HEK293T (cell line): ENCODE measurements at regions not wholly inside any gene's neighbourhood (a gene's known extent, or its start where the extent isn't known, plus 50 kb on each side); places are given as distances from the start of the nearest gene placed in this dataset.

Experiments used
- CTCF ChIA-PET: fragments of 350-600 bp; formaldehyde crosslinking; extraction: SDS; loops from one replicate; lab custom pipeline; 2021; ENCODE audit warnings: antibody characterized with exemption, inconsistent platforms; lab: Yijun Ruan, JAX
- POLR2A ChIA-PET: fragments of 350-600 bp; formaldehyde crosslinking; extraction: SDS; loops from one replicate; lab custom pipeline; 2020; ENCODE audit warnings: antibody characterized with exemption, inconsistent platforms; lab: Yijun Ruan, JAX
- DNase-seq: peaks from one replicate; pipeline ENCODE4 v3.0.0; 2012; ENCODE audit warnings: mixed read lengths; ENCODE audit errors: extremely low spot score
- ARNT ChIP-seq: fragments of 450-650 bp; IDR thresholded peaks from 2 replicates; pipeline ENCODE4 v1.6.1; 2017; ENCODE audit warnings: mild to moderate bottlenecking
- BHLHE40 ChIP-seq: fragments of 450-650 bp; IDR thresholded peaks from 2 replicates; pipeline ENCODE4 v1.6.1; 2016; ENCODE audit warnings: mild to moderate bottlenecking, moderate library complexity, borderline replicate concordance
- CTBP1 ChIP-seq: fragments of 450-650 bp; IDR thresholded peaks from 2 replicates; pipeline ENCODE4 v1.6.1; 2016; ENCODE audit warnings: borderline replicate concordance
- ELF4 ChIP-seq: fragments of 450-650 bp; IDR thresholded peaks from 2 replicates; pipeline ENCODE4 v1.6.1; 2017; ENCODE audit warnings: antibody characterized with exemption
- FOXA1 ChIP-seq: fragments of 450-650 bp; IDR thresholded peaks from 2 replicates; pipeline ENCODE4 v1.6.1; 2016; ENCODE audit warnings: mild to moderate bottlenecking
- FOXK2 ChIP-seq: fragments of 450-650 bp; IDR thresholded peaks from 2 replicates; pipeline ENCODE4 v1.6.1; 2016; ENCODE audit warnings: mild to moderate bottlenecking
- FOXM1 ChIP-seq: fragments of 450-650 bp; IDR thresholded peaks from 2 replicates; pipeline ENCODE4 v1.6.1; 2017; ENCODE audit warnings: mild to moderate bottlenecking, borderline replicate concordance
- HDGF ChIP-seq: fragments of 450-650 bp; IDR thresholded peaks from 2 replicates; pipeline ENCODE4 v1.6.1; 2017; ENCODE audit warnings: antibody characterized with exemption, borderline replicate concordance
- L3MBTL2 ChIP-seq: fragments of 450-650 bp; conservative IDR thresholded peaks from 2 replicates; pipeline ENCODE4 v1.6.1; 2016; ENCODE audit warnings: mild to moderate bottlenecking
- LEF1 ChIP-seq: fragments of 450-650 bp; IDR thresholded peaks from 2 replicates; pipeline ENCODE4 v1.6.1; 2017; ENCODE audit warnings: mild to moderate bottlenecking, borderline replicate concordance
- NFRKB ChIP-seq: fragments of 450-650 bp; IDR thresholded peaks from 2 replicates; pipeline ENCODE4 v1.6.1; 2016; ENCODE audit warnings: mild to moderate bottlenecking, moderate library complexity
- SP1 ChIP-seq: fragments of 450-650 bp; IDR thresholded peaks from 2 replicates; pipeline ENCODE4 v1.6.1; 2017
- SUZ12 ChIP-seq: fragments of 450-650 bp; IDR thresholded peaks from 2 replicates; pipeline ENCODE4 v1.6.1; 2016; ENCODE audit warnings: mild to moderate bottlenecking
- TARDBP ChIP-seq: fragments of 450-650 bp; IDR thresholded peaks from 2 replicates; pipeline ENCODE4 v1.6.1; 2016
- ZNF384 ChIP-seq: fragments of 450-650 bp; IDR thresholded peaks from 2 replicates; pipeline ENCODE4 v1.6.1; 2016
- TF ChIP-seq, protein P1 (sequence below): fragments of 450-650 bp; IDR thresholded peaks from 2 replicates; pipeline ENCODE4 v1.6.1; 2016

- POLR2A ChIA-PET, result no interaction called here
- TF ChIP-seq FOXA1 (no peak), SP1 (no peak), BHLHE40 (no peak), SUZ12 (no peak), FOXM1 (no peak), NFRKB (no peak), LEF1 (no peak), TARDBP (no peak), FOXK2 (no peak)
- TF ChIP-seq, protein P1, sequence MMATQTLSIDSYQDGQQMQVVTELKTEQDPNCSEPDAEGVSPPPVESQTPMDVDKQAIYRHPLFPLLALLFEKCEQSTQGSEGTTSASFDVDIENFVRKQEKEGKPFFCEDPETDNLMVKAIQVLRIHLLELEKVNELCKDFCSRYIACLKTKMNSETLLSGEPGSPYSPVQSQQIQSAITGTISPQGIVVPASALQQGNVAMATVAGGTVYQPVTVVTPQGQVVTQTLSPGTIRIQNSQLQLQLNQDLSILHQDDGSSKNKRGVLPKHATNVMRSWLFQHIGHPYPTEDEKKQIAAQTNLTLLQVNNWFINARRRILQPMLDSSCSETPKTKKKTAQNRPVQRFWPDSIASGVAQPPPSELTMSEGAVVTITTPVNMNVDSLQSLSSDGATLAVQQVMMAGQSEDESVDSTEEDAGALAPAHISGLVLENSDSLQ, result no peak
- DNase-seq, result no peak
- CTCF ChIA-PET, result no interaction called here
These were observed 562.8 kb upstream of the BTBD3 start for GRCh38 chr20:11354846-11355245.

DNA sequence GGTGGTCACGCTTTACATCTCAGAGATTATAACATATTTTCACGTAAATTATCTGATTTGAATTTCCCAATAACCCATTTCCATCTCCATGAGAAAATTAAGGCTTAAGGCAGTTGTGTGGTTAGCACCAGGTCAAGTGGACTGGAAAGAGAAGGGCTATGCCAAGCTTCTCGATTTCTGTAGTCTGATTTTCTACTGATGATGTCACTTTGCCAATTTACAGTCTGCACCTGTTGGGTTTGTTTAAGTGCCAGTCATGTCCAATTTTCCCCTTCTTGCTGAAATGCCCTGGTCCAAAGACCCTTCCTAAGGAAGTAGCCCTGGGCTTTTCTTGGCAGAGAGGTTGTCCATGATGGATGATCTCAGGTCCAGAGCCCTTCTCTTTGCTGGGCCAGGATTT, 562.3 kb upstream of the BTBD3 start:
- TF ChIP-seq, protein P1, result no peak
- TF ChIP-seq FOXA1, result no peak
- no peak for TF ChIP-seq FOXM1
- no peak for TF ChIP-seq TARDBP
- TF ChIP-seq NFRKB, result no peak
- no peak for TF ChIP-seq SP1
- TF ChIP-seq L3MBTL2, result no peak
- TF ChIP-seq ARNT, result no peak
- no peak for DNase-seq
- CTCF ChIA-PET, result interaction anchor here (0.7 kb wide), 1 partner anchor 1453 kb away, joined by 3 read pairs; no protein-coding TSS in a partner anchor
- POLR2A ChIA-PET, result no interaction called here

DNA sequence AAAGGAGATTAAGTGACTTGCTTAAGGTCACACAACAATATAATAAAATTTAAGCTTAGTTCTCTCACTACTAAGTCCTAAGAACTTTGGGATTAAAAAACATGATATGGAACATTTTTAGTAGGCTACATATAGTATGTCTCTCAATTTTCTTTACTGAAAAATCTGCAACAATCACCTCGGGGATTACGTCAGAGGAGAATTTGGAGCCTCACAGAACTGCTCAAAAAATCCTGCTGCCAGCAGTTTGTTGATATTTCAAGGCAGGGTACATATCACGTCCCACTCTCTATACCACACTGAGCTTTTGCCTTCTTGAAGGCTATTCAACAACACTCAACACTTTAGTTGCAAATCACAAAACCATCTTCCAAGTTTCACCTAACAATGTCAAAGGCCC, 561.6 kb upstream of the BTBD3 start:
- ChIA-PET CTCF (interaction anchor here (0.7 kb wide), 1 partner anchor 1452 kb away, joined by 3 read pairs; no protein-coding TSS in a partner anchor), POLR2A (no interaction called here)

DNA sequence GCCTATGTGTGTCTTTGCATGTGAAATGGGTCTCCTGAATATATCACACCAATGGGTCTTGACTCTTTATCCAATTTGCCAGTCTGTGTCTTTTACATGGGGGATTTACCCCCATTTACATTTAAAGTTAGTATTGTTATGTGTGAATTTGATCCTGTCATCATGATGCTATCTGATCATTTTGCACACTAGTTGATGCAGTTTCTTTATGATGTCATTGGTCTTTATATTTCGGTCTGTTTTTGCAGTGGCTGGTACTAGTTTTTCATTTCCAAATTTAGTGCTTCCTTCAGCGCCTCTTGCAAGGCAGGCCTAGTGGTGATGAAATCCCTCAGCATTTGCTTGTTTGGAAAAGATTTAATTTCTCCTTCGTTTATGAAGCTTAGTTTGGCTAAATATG, 555.2 kb upstream of the BTBD3 start:
- no peak for TF ChIP-seq SP1
- no peak for TF ChIP-seq HDGF
- TF ChIP-seq L3MBTL2, result no peak
- ChIA-PET CTCF (no interaction called here), POLR2A (no interaction called here)
- no peak for DNase-seq

More for the DNA sequence above, 561.6 kb upstream of the BTBD3 start:
- no peak for TF ChIP-seq ARNT
- TF ChIP-seq CTBP1, result no peak
- no peak for TF ChIP-seq FOXM1
- no peak for TF ChIP-seq HDGF
- TF ChIP-seq LEF1, result no peak
- no peak for TF ChIP-seq TARDBP
- TF ChIP-seq, protein P1, result no peak
- no peak for TF ChIP-seq L3MBTL2
- no peak for TF ChIP-seq SUZ12
- no peak for TF ChIP-seq BHLHE40
- no peak for TF ChIP-seq ZNF384
- no peak for DNase-seq

DNA sequence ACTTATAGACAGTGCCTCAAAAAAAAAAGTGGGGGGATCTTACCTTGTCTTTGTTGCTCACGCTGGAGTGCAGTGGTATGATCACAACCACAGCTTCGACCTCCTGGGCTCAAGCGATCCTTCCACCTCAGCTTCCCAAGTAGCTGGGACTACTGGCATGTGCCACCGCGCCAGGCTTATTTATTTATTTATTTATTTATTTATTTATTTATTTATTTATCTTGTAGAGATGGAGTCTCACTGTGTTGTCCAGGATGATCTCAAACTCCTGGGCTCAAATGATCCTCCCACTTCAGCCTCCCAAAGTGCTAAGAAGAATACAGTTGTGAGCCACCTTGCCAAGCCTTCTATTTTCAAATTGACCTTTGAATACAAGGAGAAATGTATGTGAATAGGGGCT, 553.0 kb upstream of the BTBD3 start:
- CTCF ChIA-PET, result no interaction called here
- no peak for DNase-seq
- TF ChIP-seq FOXK2 (no peak), LEF1 (no peak), ARNT (no peak), ELF4 (no peak), HDGF (no peak), FOXA1 (no peak), NFRKB (no peak), SUZ12 (no peak), ZNF384 (no peak), SP1 (no peak), TARDBP (no peak), BHLHE40 (no peak), L3MBTL2 (no peak), FOXM1 (no peak), CTBP1 (no peak)
- TF ChIP-seq, protein P1, result no peak

DNA sequence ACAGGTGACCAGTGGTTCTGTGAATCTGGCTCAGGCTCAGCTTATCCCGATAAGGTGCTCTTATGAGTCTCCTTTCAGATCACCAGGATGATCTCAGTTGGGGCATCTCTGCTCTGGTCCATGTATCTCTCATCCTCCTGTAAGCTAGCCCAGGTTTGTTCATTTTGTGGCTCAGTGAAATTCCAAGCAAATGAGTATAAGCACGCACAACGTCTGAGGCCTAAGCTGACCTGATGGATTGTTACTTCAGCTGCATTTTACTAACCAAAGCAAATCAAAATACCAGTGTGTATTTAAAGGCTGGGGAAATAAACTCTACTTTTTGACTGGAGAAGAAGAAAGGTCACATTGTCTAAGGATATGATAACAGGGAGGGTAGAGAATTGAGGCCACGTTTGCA, 551.0 kb upstream of the BTBD3 start:
- POLR2A ChIA-PET, result no interaction called here
- CTCF ChIA-PET, result no interaction called here
- no peak for TF ChIP-seq TARDBP
- no peak for TF ChIP-seq ELF4
- TF ChIP-seq, protein P1, result no peak
- no peak for TF ChIP-seq CTBP1
- TF ChIP-seq ARNT, result no peak
- TF ChIP-seq FOXA1, result no peak
- TF ChIP-seq FOXK2, result no peak
- TF ChIP-seq HDGF, result no peak
- no peak for TF ChIP-seq FOXM1
- no peak for TF ChIP-seq SUZ12
- DNase-seq, result no peak

More for the DNA sequence above, 553.0 kb upstream of the BTBD3 start:
- POLR2A ChIA-PET, result no interaction called here
